ENCODE measurements at regions not wholly inside any gene's neighbourhood (a gene's known extent, or its start where the extent isn't known, plus 50 kb on each side); places are given as distances from the start of the nearest gene placed in this dataset.

DNA sequence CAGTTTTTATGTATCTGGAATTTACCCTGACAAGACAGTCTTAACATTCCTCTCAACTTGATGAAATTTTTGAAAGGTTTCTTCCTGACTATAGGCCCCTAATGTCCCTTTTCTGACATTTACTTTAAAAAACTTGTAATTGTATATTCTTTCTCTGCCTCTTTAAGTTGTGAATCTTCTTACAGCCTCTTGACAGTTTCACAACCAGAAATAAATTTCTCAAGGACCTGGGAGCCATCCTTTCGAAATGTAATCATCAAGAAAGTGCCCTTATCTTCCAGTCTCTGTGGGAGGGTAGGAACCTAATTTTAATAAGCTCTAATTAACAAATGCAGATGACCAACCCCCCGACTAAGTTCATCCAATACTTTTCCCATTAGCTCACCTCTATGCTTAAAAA is 403.6 kb upstream of the GJE1 start:
- TF ChIP-seq, protein P1, sequence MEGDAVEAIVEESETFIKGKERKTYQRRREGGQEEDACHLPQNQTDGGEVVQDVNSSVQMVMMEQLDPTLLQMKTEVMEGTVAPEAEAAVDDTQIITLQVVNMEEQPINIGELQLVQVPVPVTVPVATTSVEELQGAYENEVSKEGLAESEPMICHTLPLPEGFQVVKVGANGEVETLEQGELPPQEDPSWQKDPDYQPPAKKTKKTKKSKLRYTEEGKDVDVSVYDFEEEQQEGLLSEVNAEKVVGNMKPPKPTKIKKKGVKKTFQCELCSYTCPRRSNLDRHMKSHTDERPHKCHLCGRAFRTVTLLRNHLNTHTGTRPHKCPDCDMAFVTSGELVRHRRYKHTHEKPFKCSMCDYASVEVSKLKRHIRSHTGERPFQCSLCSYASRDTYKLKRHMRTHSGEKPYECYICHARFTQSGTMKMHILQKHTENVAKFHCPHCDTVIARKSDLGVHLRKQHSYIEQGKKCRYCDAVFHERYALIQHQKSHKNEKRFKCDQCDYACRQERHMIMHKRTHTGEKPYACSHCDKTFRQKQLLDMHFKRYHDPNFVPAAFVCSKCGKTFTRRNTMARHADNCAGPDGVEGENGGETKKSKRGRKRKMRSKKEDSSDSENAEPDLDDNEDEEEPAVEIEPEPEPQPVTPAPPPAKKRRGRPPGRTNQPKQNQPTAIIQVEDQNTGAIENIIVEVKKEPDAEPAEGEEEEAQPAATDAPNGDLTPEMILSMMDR (IDR thresholded peaks at IDR 0.05; ENCODE audit: low read length) = no peak
- TF ChIP-seq EZH2phosphoT487 (IDR thresholded peaks at IDR 0.05; ENCODE audit: low read length) = no peak
- no peak for TF ChIP-seq EZH2 (optimal IDR thresholded peaks at IDR 0.05; ENCODE audit: low read depth, low read length)
